GM12873 (cell line): ENCODE measurements at regions not wholly inside any gene's neighbourhood (a gene's known extent, or its start where the extent isn't known, plus 50 kb on each side); places are given as distances from the start of the nearest gene placed in this dataset.

Experiments used
- TF ChIP-seq, protein P1 (sequence below): IDR thresholded peaks from 2 replicates; pipeline ENCODE4 v1.5.1; 2012; ENCODE audit warnings: low read depth, mild to moderate bottlenecking, moderate library complexity, low read length, control low read depth; ENCODE audit not compliant: insufficient read depth; ENCODE audit errors: missing control alignments

DNA sequence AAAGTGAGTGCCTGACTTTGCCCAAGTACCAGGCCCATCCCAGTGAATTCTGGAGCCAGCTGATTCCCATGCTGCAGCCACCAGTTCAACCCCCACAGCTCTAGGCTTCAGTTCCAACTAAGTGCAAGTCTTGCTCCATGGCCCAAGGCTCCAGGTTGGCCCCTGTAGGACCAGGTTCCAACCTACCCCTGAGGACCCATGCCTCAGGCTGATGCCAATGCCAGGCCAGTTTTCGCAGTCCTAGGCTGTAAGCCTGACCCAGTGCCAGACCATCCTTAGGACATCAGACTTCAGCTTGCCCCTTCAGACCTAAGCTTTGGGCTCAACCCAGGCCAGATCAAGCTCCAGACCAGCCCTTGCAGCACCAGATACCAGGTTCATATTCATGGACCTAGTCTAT lies 352.6 kb downstream of the FSCB start:
- TF ChIP-seq, protein P1, sequence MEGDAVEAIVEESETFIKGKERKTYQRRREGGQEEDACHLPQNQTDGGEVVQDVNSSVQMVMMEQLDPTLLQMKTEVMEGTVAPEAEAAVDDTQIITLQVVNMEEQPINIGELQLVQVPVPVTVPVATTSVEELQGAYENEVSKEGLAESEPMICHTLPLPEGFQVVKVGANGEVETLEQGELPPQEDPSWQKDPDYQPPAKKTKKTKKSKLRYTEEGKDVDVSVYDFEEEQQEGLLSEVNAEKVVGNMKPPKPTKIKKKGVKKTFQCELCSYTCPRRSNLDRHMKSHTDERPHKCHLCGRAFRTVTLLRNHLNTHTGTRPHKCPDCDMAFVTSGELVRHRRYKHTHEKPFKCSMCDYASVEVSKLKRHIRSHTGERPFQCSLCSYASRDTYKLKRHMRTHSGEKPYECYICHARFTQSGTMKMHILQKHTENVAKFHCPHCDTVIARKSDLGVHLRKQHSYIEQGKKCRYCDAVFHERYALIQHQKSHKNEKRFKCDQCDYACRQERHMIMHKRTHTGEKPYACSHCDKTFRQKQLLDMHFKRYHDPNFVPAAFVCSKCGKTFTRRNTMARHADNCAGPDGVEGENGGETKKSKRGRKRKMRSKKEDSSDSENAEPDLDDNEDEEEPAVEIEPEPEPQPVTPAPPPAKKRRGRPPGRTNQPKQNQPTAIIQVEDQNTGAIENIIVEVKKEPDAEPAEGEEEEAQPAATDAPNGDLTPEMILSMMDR = no peak

DNA sequence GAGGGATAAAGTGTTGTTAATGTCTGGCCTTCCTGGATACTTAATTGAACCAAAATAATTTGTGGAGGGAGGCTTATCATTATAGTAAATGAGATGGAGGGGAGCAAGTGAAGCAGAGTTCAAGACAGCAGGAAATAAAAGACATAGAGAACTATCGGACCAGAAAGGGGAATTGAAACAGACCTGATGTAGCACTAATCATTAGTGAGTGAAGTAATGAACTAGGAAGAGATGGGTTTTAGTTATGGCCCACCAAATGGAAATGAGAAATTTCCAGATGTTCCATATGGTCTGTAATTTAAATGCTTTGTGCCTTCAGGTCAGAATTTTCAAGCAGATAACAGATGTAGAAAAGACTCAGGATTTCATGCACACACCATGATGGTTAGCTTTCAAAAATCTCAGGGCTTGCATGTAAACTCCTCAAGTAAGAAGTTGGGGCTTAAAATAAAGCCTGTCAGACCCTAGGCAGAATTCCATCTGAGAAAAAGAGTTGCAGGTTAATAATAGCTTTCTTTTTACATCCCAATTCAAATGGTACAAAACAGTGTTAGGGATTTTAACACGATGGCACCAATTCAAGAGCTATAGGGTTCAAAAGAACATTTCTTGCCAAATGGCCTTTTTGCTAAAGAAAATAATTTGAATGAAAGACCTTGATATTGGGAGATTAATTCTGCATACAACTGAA lies 355.8 kb downstream of the FSCB start:
- TF ChIP-seq, protein P1 = no peak

DNA sequence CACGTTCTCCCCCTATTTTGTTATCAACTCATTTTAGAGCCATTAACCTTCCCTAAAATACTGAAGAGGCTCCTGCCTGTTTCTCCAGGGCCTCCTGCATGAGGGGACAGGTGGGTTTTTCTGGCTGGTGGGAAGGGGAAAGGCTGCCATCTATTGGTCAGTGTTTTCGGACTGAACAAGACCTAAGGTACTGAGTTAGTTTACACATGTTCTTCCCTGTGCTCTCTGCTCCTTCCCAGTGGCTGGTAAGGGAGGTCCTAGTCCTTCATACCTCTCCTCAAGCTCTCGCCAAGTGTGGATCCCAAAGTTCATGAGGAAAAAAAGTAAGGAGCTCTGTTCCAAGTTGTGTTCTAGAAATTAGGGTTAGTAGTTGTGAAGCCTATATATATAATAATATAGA lies 357.5 kb downstream of the FSCB start:
- TF ChIP-seq, protein P1 = no peak

DNA sequence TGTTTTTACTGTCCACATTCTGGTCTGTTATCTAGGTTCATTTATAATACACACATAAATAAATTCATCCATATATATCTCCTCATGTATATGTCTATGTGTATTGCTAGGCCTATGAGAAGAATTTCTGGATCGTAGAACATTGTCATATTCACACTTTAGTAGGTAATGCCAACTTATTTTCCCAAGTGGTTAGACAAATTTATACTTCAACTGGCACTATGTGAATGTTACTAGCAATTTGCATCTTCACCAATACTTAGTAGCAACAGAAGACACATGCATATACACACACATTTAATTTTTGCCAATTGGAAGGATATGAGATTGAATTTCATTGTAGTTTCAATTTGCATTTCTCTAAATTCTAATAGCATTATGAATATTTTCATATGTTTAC lies 365.1 kb downstream of the FSCB start:
- TF ChIP-seq, protein P1 = no peak

DNA sequence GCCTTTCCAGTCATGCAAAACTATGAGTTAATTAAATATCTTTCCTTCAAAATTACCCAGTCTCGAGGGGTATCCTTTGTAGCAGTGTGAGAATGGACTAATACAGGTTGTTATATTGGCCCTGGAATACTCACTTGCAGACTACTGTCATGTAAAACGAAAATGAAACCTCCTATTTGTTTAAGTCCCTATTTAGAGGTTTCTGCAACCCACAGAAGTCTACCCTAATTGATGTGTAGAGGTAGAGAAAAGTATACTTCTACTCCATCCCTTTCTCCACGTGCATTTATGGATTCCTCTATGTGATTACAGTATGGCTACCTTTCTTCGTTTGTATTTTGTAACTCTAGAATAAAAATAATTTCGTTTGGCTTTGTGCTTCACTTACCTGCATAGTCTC lies 371.1 kb downstream of the FSCB start:
- TF ChIP-seq, protein P1 = no peak

DNA sequence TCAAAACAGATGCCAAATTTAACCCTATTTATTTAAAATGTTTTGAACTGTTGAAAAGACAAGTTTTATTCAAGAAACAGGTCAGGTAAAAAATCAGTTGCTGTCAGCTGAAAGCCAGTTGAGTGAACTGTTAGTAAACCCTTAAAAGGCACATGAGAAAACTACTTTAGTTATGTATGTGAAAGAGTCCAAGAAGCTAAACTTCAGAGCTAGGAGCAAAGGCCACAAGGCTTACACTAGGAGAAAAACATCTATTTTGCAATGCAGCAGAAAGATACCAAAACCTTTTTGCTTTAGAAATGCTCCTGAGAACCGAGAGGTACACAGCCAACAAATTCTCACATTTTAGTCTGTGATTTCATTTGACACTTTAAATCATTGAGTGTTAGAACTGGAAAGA lies 375.2 kb downstream of the FSCB start:
- TF ChIP-seq, protein P1 = no peak

DNA sequence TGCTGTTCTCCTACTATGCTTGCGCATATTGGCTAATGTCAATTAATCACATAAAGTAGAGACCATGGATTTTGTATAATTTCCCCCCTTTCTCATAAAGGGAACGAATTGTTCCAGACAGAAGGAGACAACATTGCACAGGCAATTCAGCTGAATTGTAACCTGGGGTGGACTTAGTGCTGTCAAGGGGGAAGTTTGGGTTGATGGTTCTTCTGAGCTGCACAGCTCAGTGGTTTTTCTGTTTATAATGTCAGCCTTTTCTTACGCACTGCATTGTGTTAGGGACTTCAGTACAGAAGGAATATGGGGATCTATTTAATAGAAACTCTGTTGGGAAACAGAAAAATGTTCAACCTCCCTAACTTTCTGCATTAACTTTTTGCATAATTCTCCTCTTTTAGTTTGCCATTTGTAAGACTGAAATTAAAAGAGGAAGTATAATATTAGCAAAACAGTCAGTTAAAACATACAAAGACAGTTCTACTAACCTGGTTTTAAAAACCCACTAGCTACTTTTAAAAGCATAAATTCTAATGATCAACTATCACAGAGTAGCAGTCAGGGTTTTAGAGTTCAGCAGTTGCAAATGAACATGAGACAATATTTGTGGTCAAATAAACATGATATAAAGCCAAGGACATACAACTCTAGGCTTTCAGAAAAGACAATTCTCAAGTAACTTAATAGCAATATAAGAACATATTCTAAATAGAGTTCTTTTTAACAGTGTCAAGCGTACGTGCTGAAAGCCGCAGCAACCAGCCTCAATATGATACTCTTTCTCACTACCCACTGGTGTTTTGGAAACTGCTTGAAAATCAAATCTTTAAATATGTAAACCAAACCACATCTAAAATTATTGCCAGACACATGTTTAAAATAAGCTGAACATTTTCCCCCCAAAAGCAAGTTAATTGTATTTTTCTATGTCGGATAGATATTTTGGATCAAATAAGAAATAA lies 393.0 kb downstream of the FSCB start:
- TF ChIP-seq, protein P1 = no peak
